H1 (cell line): ENCODE measurements at regions not wholly inside any gene's neighbourhood (a gene's known extent, or its start where the extent isn't known, plus 50 kb on each side); places are given as distances from the start of the nearest gene placed in this dataset.

Experiments used
- CTCF ChIA-PET: fragments of 300-600 bp; sonication (Branson Sonifier 250); formaldehyde crosslinking; loops from one replicate; lab custom pipeline; 2021; ENCODE audit not compliant: partially characterized antibody; lab: Charles Lee
- POLR2A ChIA-PET: fragments of 300-600 bp; sonication (Branson Sonifier 250); formaldehyde crosslinking; loops from one replicate; lab custom pipeline; 2021; ENCODE audit warnings: inconsistent platforms; ENCODE audit not compliant: partially characterized antibody; lab: Charles Lee
- DNase-seq, 2 experiments: peaks; one replicate each; pipeline versions ENCODE4 v3.0.0 to v3.0.0-alpha.2; 2010 to 2022; ENCODE audit warnings: low spot score in 2 of 2, low read depth in 1 of 2, mixed read lengths in 1 of 2
- FAIRE-seq: peaks from 2 replicates; lab custom pipeline; 2011; peaks lifted over from hg19 to GRCh38; lab: Jason Lieb, UNC
- H2AFZ ChIP-seq: 2 replicates; pipeline ENCODE4 v1.8.1; 2012; ENCODE audit warnings: low read length, inconsistent platforms
- H2AK5ac ChIP-seq: 2 replicates; pipeline ENCODE4 v1.6.1; 2013; ENCODE audit warnings: low read depth, low read length
- H2BK120ac ChIP-seq: replicated peaks from 2 replicates; pipeline ENCODE3; 2013; ENCODE audit warnings: low read depth, low read length, inconsistent platforms
- H2BK12ac ChIP-seq: 2 replicates; pipeline ENCODE4 v1.6.1; 2013; ENCODE audit warnings: low read depth, low read length
- H2BK15ac ChIP-seq: 2 replicates; pipeline ENCODE4 v1.6.1; 2013; ENCODE audit warnings: low read length
- H2BK20ac ChIP-seq: 2 replicates; pipeline ENCODE4 v1.6.1; 2013; ENCODE audit warnings: low read length
- H2BK5ac ChIP-seq: 2 replicates; pipeline ENCODE4 v1.6.1; 2013; ENCODE audit warnings: low read depth, low read length
- H3K14ac ChIP-seq: 2 replicates; pipeline ENCODE4 v1.6.1; 2013; ENCODE audit warnings: inconsistent platforms; ENCODE audit not compliant: insufficient read length
- H3K18ac ChIP-seq: 2 replicates; pipeline ENCODE4 v1.6.1; 2013; ENCODE audit warnings: low read length; ENCODE audit errors: extremely low read depth
- H3K23ac ChIP-seq: 2 replicates; pipeline ENCODE4 v1.6.1; 2013; ENCODE audit warnings: inconsistent platforms; ENCODE audit not compliant: insufficient read length
- H3K23me2 ChIP-seq: 2 replicates; pipeline ENCODE4 v1.6.1; 2013; ENCODE audit warnings: low read depth, low read length
- H3K27ac ChIP-seq: 2 replicates; pipeline ENCODE4 v1.6.1; 2011; ENCODE audit warnings: low read depth, low read length, inconsistent platforms
- H3K27me3 ChIP-seq, 4 experiments: replicated peaks in 1 of 4; 1 replicate in 1 of 4; 2 replicates in 3 of 4; pipeline versions ENCODE4 v1.6.1 to v1.8.1; 2011 to 2013; ENCODE audit warnings: low read length in 3 of 4, mild to moderate bottlenecking in 3 of 4, inconsistent platforms in 2 of 4, mixed read lengths in 2 of 4, moderate library complexity in 1 of 4; ENCODE audit not compliant: control insufficient read depth in 3 of 4, insufficient read depth in 3 of 4; ENCODE audit errors: extremely low read depth in 1 of 4
- H3K36me3 ChIP-seq, 4 experiments: 2 replicates each; pipeline versions ENCODE4 v1.6.1 to v1.8.1; 2011 to 2013; ENCODE audit warnings: mild to moderate bottlenecking in 4 of 4, low read length in 3 of 4, moderate library complexity in 2 of 4, control low read depth in 1 of 4, inconsistent platforms in 1 of 4; ENCODE audit not compliant: insufficient read depth in 4 of 4, control insufficient read depth in 2 of 4
- H3K4ac ChIP-seq: replicated peaks from 2 replicates; pipeline ENCODE3; 2013; ENCODE audit warnings: low read length, low read depth, mixed read lengths, inconsistent platforms; ENCODE audit not compliant: insufficient read length
- H3K4me1 ChIP-seq, 4 experiments: replicated peaks in 1 of 4; 1 replicate in 1 of 4; 2 replicates in 3 of 4; pipeline versions ENCODE4 v1.6.1 to v1.8.1; 2011 to 2013; ENCODE audit warnings: low read length in 3 of 4, inconsistent platforms in 2 of 4, mixed read lengths in 1 of 4; ENCODE audit not compliant: insufficient read depth in 4 of 4, control insufficient read depth in 3 of 4
- H3K4me2 ChIP-seq, 2 experiments: 2 replicates each; pipeline versions ENCODE4 v1.6.1 to v1.8.1; 2011 to 2013; ENCODE audit warnings: low read depth in 2 of 2, low read length in 2 of 2, control low read depth in 1 of 2, inconsistent platforms in 1 of 2, mild to moderate bottlenecking in 1 of 2; ENCODE audit not compliant: insufficient read depth in 1 of 2
- H3K4me3 ChIP-seq, 4 experiments: fragments of 200-600, 300-600 bp in 1 of 4; sonication (generic), shearing (Covaris generic), sonication (Bioruptor Twin) in 1 of 4; 2 replicates each; pipeline versions ENCODE4 v1.5.1 to v1.8.1; 2011 to 2016; ENCODE audit warnings: low read length in 4 of 4, low read depth in 3 of 4, control low read depth in 2 of 4, inconsistent platforms in 2 of 4, mild to moderate bottlenecking in 2 of 4, mixed read lengths in 1 of 4, moderate library complexity in 1 of 4; ENCODE audit not compliant: insufficient read depth in 2 of 4; ENCODE audit errors: extremely low read depth in 1 of 4
- H3K56ac ChIP-seq: replicated peaks from 2 replicates; pipeline ENCODE3; 2013; ENCODE audit warnings: low read depth, mild to moderate bottlenecking, mixed read lengths, low read length, inconsistent platforms; ENCODE audit not compliant: insufficient read length
- H3K79me1 ChIP-seq: 2 replicates; pipeline ENCODE4 v1.6.1; 2013; ENCODE audit warnings: low read depth, low read length, control low read depth
- H3K79me2 ChIP-seq, 2 experiments: 2 replicates each; pipeline versions ENCODE4 v1.6.1 to v1.8.1; 2012 to 2013; ENCODE audit warnings: low read length in 2 of 2, mild to moderate bottlenecking in 2 of 2, inconsistent platforms in 1 of 2; ENCODE audit not compliant: insufficient read depth in 2 of 2, control insufficient read depth in 1 of 2
- H3K9ac ChIP-seq, 4 experiments: replicated peaks in 1 of 4; 1 replicate in 1 of 4; 2 replicates in 3 of 4; pipeline versions ENCODE4 v1.6.1 to v1.8.1; 2011 to 2013; ENCODE audit warnings: low read depth in 3 of 4, low read length in 3 of 4, control low read depth in 2 of 4, mild to moderate bottlenecking in 2 of 4, moderate library complexity in 2 of 4, inconsistent platforms in 1 of 4; ENCODE audit errors: extremely low read depth in 1 of 4
- H3K9me3 ChIP-seq, 2 experiments: 2 replicates each; pipeline versions ENCODE4 v1.6.1 to v1.8.1; 2012 to 2013; ENCODE audit warnings: mild to moderate bottlenecking in 2 of 2, moderate library complexity in 2 of 2, control low read depth in 1 of 2, inconsistent platforms in 1 of 2, low read depth in 1 of 2, low read length in 1 of 2, mixed read lengths in 1 of 2; ENCODE audit not compliant: insufficient read depth in 2 of 2
- H4K20me1 ChIP-seq, 2 experiments: replicated peaks in 1 of 2; 2 replicates each; pipeline versions ENCODE3 to v1.8.1; 2011 to 2013; ENCODE audit warnings: inconsistent platforms in 2 of 2, low read length in 2 of 2, mild to moderate bottlenecking in 1 of 2; ENCODE audit not compliant: insufficient read depth in 2 of 2, control insufficient read depth in 1 of 2
- H4K5ac ChIP-seq: 2 replicates; pipeline ENCODE4 v1.6.1; 2013; ENCODE audit warnings: low read length, low read depth, mixed read lengths, inconsistent platforms; ENCODE audit not compliant: insufficient read length
- H4K8ac ChIP-seq: 2 replicates; pipeline ENCODE4 v1.8.0; 2013; ENCODE audit warnings: mild to moderate bottlenecking, moderate library complexity, low read length, inconsistent platforms; ENCODE audit not compliant: insufficient read depth; ENCODE audit errors: extremely low read depth
- H4K91ac ChIP-seq: replicated peaks from 2 replicates; pipeline ENCODE3; 2013; ENCODE audit warnings: low read length, mixed read lengths, inconsistent platforms; ENCODE audit not compliant: insufficient read length
- ATF2 ChIP-seq: IDR thresholded peaks from 2 replicates; pipeline ENCODE4 v1.6.1; 2012; ENCODE audit warnings: low read length, inconsistent platforms
- BCL11A ChIP-seq, 2 experiments: IDR thresholded peaks; one replicate each; pipeline ENCODE4 v1.6.1; 2011; ENCODE audit warnings: low read depth in 2 of 2, low read length in 2 of 2, mild to moderate bottlenecking in 2 of 2
- BRCA1 ChIP-seq: IDR thresholded peaks from 2 replicates; pipeline ENCODE4 v1.6.1; 2012; ENCODE audit warnings: low read depth, low read length, improper control_type of control experiment
- GTF2F1 ChIP-seq: IDR thresholded peaks from 2 replicates; pipeline ENCODE4 v1.6.1; 2012; ENCODE audit warnings: low read depth, low read length, improper control_type of control experiment, borderline replicate concordance
- SP4 ChIP-seq: IDR thresholded peaks from 2 replicates; pipeline ENCODE4 v1.6.1; 2012; ENCODE audit warnings: low read length, inconsistent platforms
- SRF ChIP-seq: IDR thresholded peaks from 2 replicates; pipeline ENCODE4 v1.6.1; 2011; ENCODE audit warnings: mild to moderate bottlenecking, low read depth, low read length, moderate library complexity
- SUZ12 ChIP-seq: fragments of 200-600 bp; sonication (generic); IDR thresholded peaks from 2 replicates; pipeline ENCODE4 v1.6.1; 2012; ENCODE audit warnings: mild to moderate bottlenecking, inconsistent platforms, low read length, moderate library complexity, mixed read lengths
- TEAD4 ChIP-seq: IDR thresholded peaks from 2 replicates; pipeline ENCODE4 v1.6.1; 2012; ENCODE audit warnings: low read depth, low read length, inconsistent platforms, mixed read lengths
- USF2 ChIP-seq: IDR thresholded peaks from 2 replicates; pipeline ENCODE4 v1.6.1; 2011; ENCODE audit warnings: low read length, improper control_type of control experiment
- ZNF274 ChIP-seq: IDR thresholded peaks from 2 replicates; pipeline ENCODE4 v1.7.0; 2012; ENCODE audit warnings: low read length, borderline replicate concordance; ENCODE audit errors: extremely low read depth
- WGBS, 2 experiments: shearing (Covaris generic) in 1 of 2; methylation state at CpG; one replicate each; pipeline versions ENCODE4 v1.1.6 to v1.1.7; 2013 to 2015; ENCODE audit warnings: low lambda C conversion rate in 2 of 2, mixed read lengths in 2 of 2, inconsistent platforms in 1 of 2, low coverage in 1 of 2, missing lambda C conversion rate in 1 of 2; ENCODE audit not compliant: insufficient replicate concordance in 2 of 2, insufficient coverage in 1 of 2, insufficient read length in 1 of 2; ENCODE audit errors: extremely low coverage in 1 of 2, missing lambda C conversion rate in 1 of 2; 5-methylcytosine and 5-hydroxymethylcytosine counted together

GRCh38 chr9:118100529-118101419 is 396.6 kb downstream of the TLR4 start:
- Histone ChIP-seq H3K4me2 (no peak overlapping the region), H3K4me1 (0 out of 7 replicates have a peak, but pooled peaks cover 0 to 2% (median 0%) of the 10 kb centered on the region in 4 experiments), H3K36me3 (no peaks in the 10 kb centered on the region), H2BK15ac (no peak overlapping the region), H3K23me2 (no peaks in the 10 kb centered on the region), H4K8ac (no peak overlapping the region), H3K14ac (no peak overlapping the region), H2AFZ (no peak overlapping the region), H2BK12ac (no peak overlapping the region), H3K18ac (no peak overlapping the region), H2AK5ac (no peak overlapping the region), H3K79me1 (no peaks in the 10 kb centered on the region), H2BK5ac (no peak overlapping the region), H4K91ac (no peak overlapping the region), H3K9me3 (no peaks in the 10 kb centered on the region), H3K27me3 (no peaks in the 10 kb centered on the region), H4K20me1 (no peaks in the 10 kb centered on the region), H3K23ac (no peak overlapping the region), H3K79me2 (no peaks in the 10 kb centered on the region), H2BK20ac (no peak overlapping the region), H3K56ac (no peak overlapping the region), H3K4me3 (no peak overlapping the region), H4K5ac (no peak overlapping the region), H3K4ac (no peak overlapping the region), H2BK120ac (no peak overlapping the region), H3K27ac (no peak overlapping the region), H3K9ac (no peak overlapping the region)
- FAIRE-seq (no peak), DNase-seq (no peak)
- 67% methylated on average over 3 of the region's 3 CpGs; no CpG with 5 or more reads in 1 of the 2 experiments for WGBS, 2 experiments
- ChIA-PET POLR2A (no interaction called here), CTCF (no interaction called here)
- TF ChIP-seq SUZ12 (no peak), SRF (no peak), USF2 (no peak), GTF2F1 (no peak), SP4 (no peak), TEAD4 (no peak), BCL11A (IDR thresholded peaks at IDR 0.05; ENCODE audit: low read depth in 2 of 2, low read length in 2 of 2) (no peak), BRCA1 (no peak), ZNF274 (no peak), ATF2 (no peak)
